NCI-H748 (cell line): ENCODE measurements at regions not wholly inside any gene's neighbourhood (a gene's known extent, or its start where the extent isn't known, plus 50 kb on each side); places are given as distances from the start of the nearest gene placed in this dataset.

Experiments used
- DNase-seq: peaks from one replicate; lab custom pipeline; 2025; ENCODE audit not compliant: unreplicated experiment; lab: John Stamatoyannopoulos, UW

DNA sequence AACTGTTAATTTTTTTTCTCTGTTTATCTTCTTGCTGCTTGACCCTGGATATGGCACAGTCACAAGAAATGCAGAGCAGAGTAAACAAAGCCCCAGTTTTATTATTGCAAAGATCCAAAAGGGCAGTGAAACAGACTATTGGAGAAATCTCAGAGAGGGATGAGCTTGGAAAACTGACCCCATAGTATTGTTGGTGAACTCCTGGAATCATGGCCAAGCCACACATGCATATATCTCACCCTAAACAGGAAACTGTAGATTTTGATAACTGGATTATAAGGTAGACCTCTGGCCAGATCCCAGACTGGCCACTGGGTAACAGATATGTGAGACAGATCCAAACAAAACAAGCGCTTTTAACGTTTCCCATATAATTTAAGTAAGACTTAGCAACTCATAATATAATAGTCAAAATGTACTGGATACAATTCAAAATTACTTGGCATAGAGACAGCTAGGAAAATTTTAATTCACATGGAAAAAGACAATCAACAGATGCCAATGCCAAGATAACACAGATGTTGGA, 263.5 kb upstream of the SEMA6A start:
- no peak for DNase-seq

DNA sequence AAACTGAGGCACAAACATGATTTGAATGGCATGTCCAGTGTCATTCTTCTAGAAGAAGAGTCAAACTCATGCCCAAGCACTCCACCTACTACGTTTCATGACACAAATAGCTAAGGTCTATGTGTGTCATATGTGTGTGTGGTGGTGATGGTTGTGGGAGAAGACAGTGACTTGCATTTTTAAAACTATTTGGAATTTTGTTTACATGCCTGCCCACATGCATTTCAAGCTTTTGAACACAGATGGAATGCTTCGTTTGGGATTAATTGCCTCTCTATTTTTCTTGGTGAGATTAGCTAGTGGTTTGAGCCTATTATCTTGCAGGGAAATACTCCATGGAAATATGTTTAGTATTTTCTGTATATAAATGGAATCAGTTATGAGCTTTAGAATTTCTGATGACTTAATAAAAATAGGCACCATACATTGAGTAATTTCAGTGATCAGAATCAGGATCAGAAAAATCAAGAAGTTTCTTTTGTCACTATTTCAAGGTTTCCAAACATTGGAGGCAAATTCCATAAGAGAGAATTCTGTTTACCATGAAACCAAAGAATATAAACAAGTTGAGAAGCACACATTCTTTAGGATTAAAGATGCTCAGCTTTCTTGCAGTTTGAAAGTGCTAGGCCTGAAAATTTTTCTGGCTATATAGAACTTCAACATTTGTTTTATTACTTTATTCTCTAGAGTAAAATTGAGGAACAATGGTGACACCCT, 260.3 kb upstream of the SEMA6A start:
- DNase-seq, result no peak

GRCh38 chr5:116830079-116830478, 255.5 kb upstream of the SEMA6A start:
- DNase-seq, result no peak

- DNase-seq, result no peak
Observed at GRCh38 chr5:116827078-116827477, 252.5 kb upstream of the SEMA6A start.

DNA sequence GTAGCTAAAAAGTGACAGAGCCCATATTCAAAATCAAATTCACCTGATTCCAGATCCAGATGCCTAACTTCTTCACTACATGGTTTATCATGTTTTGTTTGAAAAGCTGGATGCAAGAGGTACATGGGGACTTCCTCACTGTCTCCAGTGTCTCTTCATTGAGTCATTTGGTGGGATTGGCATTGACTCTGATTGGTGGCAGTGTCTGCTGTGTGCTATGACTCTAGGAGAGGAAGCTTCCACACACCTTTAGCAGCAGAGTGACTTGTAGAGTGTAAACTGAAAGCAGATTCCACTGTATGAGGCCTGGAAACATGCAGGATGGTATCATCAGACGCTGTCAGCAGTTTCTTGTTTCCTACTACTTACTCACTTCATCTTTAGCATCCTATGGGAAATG, 250.9 kb upstream of the SEMA6A start:
- DNase-seq, result no peak

- DNase-seq, result no peak
Observed at GRCh38 chr5:116824751-116825438, 250.3 kb upstream of the SEMA6A start.

GRCh38 chr5:116814626-116815385, 240.2 kb upstream of the SEMA6A start:
- peak; percentile 52 for DNase-seq

DNA sequence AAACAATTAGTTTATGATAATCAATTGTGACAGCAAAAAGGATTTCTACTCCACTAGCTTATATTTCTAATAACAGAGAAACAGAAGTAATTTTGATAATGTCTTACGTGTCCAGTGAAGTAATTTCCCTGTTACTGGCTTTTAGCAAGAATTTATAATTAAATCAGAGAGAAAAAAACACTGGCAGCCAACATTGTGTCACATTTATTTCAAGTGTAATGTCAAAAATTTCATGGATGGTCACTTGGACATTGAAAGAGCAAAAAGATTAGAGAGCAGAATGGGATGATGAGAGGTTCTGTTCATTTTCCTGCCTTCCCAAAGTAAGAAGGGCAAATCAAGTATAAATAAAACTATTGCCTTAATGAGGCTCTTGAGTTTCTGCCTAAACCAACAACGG, 239.3 kb upstream of the SEMA6A start:
- DNase-seq, result no peak

DNA sequence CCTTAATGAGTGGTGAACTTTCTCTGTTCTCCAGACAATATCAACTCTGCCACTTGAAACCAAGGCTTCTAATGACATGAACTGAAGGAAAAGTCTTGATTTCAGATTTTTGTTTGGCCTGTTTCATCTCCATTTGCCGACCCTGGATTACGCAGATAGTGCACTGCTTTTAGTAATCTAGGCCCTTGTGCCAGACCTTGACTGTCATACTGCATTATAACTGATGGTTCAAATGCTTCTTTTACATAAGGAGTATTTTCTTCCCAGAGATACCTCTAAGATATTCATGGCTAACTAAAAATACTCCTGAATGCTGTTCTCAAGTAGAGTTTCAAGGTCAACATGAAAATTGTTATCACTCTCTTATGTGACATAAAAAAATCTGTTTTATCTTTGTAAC, 238.7 kb upstream of the SEMA6A start:
- no peak for DNase-seq

DNA sequence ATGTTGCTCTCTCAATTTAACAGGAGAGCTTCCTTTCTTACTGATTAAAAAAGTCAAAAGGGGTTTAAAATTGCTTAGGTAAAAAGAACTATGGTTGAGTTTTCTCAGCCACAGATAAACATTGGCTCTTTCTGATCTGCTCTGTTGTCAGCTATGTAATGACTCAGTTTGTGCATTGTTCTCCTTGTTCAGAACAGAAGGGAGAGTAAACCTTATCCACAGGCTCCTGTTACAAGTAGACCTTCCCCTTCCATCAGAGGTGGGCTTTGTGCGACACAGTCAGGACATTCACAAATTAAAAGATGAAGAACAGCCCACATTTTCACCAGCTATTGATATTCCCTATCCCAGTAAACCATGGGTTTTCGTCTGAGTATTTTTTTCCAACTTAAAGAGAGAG, 236.3 kb upstream of the SEMA6A start:
- no peak for DNase-seq

GRCh38 chr5:116806836-116807235, 232.2 kb upstream of the SEMA6A start:
- peak; percentile 29 for DNase-seq

GRCh38 chr5:116799401-116799800, 224.8 kb upstream of the SEMA6A start:
- DNase-seq, result peak; percentile 5

- no peak for DNase-seq
Observed at GRCh38 chr5:116795189-116795588, 220.6 kb upstream of the SEMA6A start.

- DNase-seq, result no peak
Observed at GRCh38 chr5:116789522-116789921, 214.9 kb upstream of the SEMA6A start.

DNA sequence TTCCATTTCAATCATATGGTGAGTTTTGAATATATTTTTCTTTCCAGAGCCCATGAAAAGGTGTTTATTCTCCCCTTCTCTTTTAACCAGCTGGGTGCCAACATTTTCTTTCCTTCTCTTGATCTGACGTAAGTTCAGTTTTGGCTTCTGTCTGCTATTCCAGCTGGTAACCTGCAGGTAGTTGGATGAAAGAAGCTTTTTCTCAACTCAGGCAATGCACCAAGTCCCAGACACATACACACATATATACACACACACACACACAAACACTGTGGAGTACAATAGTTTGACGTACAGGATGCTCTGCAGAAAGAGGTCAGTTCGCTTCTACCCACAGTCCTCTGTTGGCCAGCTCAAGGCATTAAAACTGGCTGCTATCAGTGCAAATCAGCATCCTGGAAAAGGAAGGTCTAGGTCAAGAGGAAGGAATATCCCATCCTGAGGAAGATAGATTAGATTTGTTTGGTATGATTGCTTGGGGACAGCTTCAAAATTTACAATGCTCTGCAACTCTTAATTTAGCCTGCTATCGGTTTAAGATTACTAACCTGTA, 214.3 kb upstream of the SEMA6A start:
- DNase-seq, result no peak

DNA sequence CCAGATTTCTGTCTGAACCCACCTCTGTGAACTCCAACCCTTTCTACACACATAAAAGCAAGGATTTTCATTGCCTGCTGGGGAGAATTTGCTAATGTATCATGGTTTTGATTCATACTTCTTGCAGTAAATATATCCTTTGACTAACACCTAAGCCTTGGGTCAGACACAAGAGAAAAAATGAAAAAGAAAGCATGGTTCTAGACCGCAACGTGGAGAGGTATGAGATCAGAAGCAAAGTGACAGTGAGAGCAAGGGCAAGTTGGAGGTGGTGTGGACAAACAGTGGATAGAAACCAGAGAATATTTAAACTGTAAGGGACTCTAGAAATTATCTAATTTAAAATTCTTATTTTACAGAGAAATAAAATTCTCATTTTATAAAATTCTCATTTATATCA, 212.9 kb upstream of the SEMA6A start:
- DNase-seq, result no peak

GRCh38 chr5:116785106-116785505, 210.5 kb upstream of the SEMA6A start:
- DNase-seq, result no peak

- no peak for DNase-seq
Observed at GRCh38 chr5:116779846-116780245, 205.2 kb upstream of the SEMA6A start.

- DNase-seq, result no peak
Observed at GRCh38 chr5:116778651-116779280, 204.1 kb upstream of the SEMA6A start.

DNA sequence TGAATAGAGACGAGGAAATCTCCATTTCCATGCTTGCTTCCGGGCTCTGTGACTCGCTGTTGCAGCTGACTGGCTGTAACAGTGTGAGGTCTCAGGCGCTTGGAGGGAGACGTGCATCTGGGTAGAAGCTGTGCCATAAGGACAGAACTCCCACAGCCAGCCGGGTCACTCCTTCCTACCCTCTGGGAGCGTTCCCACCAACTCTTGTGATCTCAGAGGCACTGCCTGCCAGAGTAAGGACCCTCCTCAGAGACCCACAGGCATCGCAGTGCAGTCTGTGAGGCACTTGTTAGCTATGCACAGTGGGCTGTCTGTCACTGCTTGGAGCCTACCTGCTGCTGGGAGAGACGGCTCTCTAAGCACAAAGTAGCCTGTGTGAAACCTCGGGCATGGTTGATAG, 203.4 kb upstream of the SEMA6A start:
- peak; percentile 33 for DNase-seq

DNA sequence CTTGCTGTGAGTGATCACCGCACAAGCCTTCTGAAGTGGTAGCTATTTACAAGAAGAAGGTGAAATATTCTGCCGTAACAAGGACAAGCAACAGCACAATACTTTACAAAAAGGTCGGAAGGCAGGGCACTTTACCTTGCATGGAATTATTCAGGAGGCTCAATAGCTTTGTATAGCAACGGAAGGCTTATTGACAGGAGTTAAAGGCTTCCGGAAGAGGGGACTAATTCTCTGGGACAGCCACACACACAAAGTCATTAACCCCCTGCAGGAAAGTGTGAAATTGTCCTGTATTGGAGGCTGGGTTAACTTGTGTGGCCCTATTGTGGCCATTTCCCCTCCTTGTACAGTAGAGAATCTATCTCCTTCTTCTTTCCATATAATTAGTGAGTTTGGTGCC, 199.3 kb upstream of the SEMA6A start:
- DNase-seq, result no peak
